Neural cell (in vitro differentiated cells): ENCODE measurements at regions not wholly inside any gene's neighbourhood (a gene's known extent, or its start where the extent isn't known, plus 50 kb on each side); places are given as distances from the start of the nearest gene placed in this dataset.
A peak's percentile ranks its signal among the peaks of the same experiment; 100 is the strongest.

Source experiments
- H2AFZ ChIP-seq: fragments of 200-600, 300-800 bp; sonication (generic), shearing (Covaris generic); 2 replicates; pipeline ENCODE4 v1.6.0; 2014; ENCODE audit warnings: low read depth, mild to moderate bottlenecking, antibody characterized with exemption, low read length, moderate library complexity
- H3F3A ChIP-seq: fragments of 200-600 bp; shearing (Covaris generic); 2 replicates; pipeline ENCODE4 v1.6.1; 2016; ENCODE audit warnings: mild to moderate bottlenecking, moderate library complexity, mixed read lengths, antibody characterized with exemption, low read length; ENCODE audit not compliant: insufficient read depth, poor library complexity, severe bottlenecking
- H3K27ac ChIP-seq: fragments of 200-600, 300-800 bp; sonication (generic), shearing (Covaris generic); 2 replicates; pipeline ENCODE4 v1.5.1; 2014; ENCODE audit warnings: mild to moderate bottlenecking, low read length, moderate library complexity
- H3K27me3 ChIP-seq: fragments of 300-800, 200-600 bp; sonication (generic), shearing (Covaris generic); 2 replicates; pipeline ENCODE4 v1.6.0; 2014; ENCODE audit warnings: mild to moderate bottlenecking, low read depth, low read length, moderate library complexity; ENCODE audit not compliant: insufficient read depth
- H3K36me3 ChIP-seq: fragments of 300-800, 200-600 bp; sonication (generic), shearing (Covaris generic); 2 replicates; pipeline ENCODE4 v1.5.1; 2014; ENCODE audit warnings: mild to moderate bottlenecking, antibody characterized with exemption, low read length, moderate library complexity; ENCODE audit not compliant: insufficient read depth
- H3K4me2 ChIP-seq: fragments of 300-800, 200-600 bp; sonication (generic), shearing (Covaris generic); 2 replicates; pipeline ENCODE4 v1.6.0; 2014; ENCODE audit warnings: mild to moderate bottlenecking, low read length
- H3K4me3 ChIP-seq: fragments of 300-800, 200-600 bp; sonication (generic), shearing (Covaris generic); 2 replicates; pipeline ENCODE4 v1.5.1; 2014; ENCODE audit warnings: mild to moderate bottlenecking, low read length, moderate library complexity
- H3K79me2 ChIP-seq: fragments of 200-600 bp; shearing (Covaris generic); replicated peaks from 2 replicates; pipeline ENCODE4 v1.6.0; 2014; ENCODE audit warnings: mild to moderate bottlenecking, low read length, moderate library complexity; ENCODE audit not compliant: insufficient read depth
- H3K9ac ChIP-seq: fragments of 300-800, 200-600 bp; sonication (generic), shearing (Covaris generic); 2 replicates; pipeline ENCODE4 v1.6.1; 2016; ENCODE audit warnings: mild to moderate bottlenecking, low read length, mixed read lengths
- H3K9me2 ChIP-seq: fragments of 200-600 bp; shearing (Covaris generic); 2 replicates; pipeline ENCODE4 v1.6.1; 2016; ENCODE audit warnings: mild to moderate bottlenecking, low read length, mixed read lengths; ENCODE audit not compliant: insufficient read depth
- H3K9me3 ChIP-seq: fragments of 200-600, 300-800 bp; sonication (generic), shearing (Covaris generic); 2 replicates; pipeline ENCODE4 v1.6.1; 2016; ENCODE audit warnings: mild to moderate bottlenecking, mixed run types, low read length, moderate library complexity, mixed read lengths
- H4K20me1 ChIP-seq: fragments of 200-600 bp; shearing (Covaris generic); 2 replicates; pipeline ENCODE4 v1.6.1; 2016; ENCODE audit warnings: mild to moderate bottlenecking, mixed run types; ENCODE audit not compliant: insufficient read depth
- EP300 ChIP-seq: fragments of 450-650 bp; conservative IDR thresholded peaks from 2 replicates; pipeline ENCODE4 v1.6.1; 2014; ENCODE audit warnings: antibody characterized with exemption, mild to moderate bottlenecking, moderate library complexity; ENCODE audit not compliant: poor library complexity, severe bottlenecking
- EZH2 ChIP-seq: fragments of 200-600, 300-800 bp; shearing (Covaris generic), sonication (generic); IDR thresholded peaks from 2 replicates; pipeline ENCODE4 v1.6.1; 2014; ENCODE audit warnings: antibody characterized with exemption, low read length, borderline replicate concordance, mild to moderate bottlenecking; ENCODE audit not compliant: insufficient read depth, poor library complexity, severe bottlenecking
- MXI1 ChIP-seq: fragments of 450-650 bp; conservative IDR thresholded peaks from 2 replicates; pipeline ENCODE4 v1.6.1; 2014; ENCODE audit warnings: antibody characterized with exemption, mild to moderate bottlenecking; ENCODE audit not compliant: poor library complexity, severe bottlenecking
- POLR2AphosphoS5 ChIP-seq: IDR thresholded peaks from 2 replicates; pipeline ENCODE4 v1.6.1; 2012
- RAD21 ChIP-seq: fragments of 450-650 bp; conservative IDR thresholded peaks from 2 replicates; pipeline ENCODE4 v1.6.1; 2014; ENCODE audit warnings: antibody characterized with exemption, mild to moderate bottlenecking, moderate library complexity
- SMC3 ChIP-seq: fragments of 450-650 bp; conservative IDR thresholded peaks from 2 replicates; pipeline ENCODE4 v1.6.1; 2014; ENCODE audit warnings: antibody characterized with exemption, mild to moderate bottlenecking, moderate library complexity; ENCODE audit not compliant: poor library complexity
- TAF1 ChIP-seq: IDR thresholded peaks from 2 replicates; pipeline ENCODE4 v1.6.1; 2012; ENCODE audit warnings: low read depth
- TF ChIP-seq, protein P1 (sequence below): IDR thresholded peaks from 2 replicates; pipeline ENCODE4 v1.6.1; 2012; ENCODE audit warnings: borderline replicate concordance
- TF ChIP-seq, protein P2 (sequence below): fragments of 450-650 bp; IDR thresholded peaks from 2 replicates; pipeline ENCODE4 v1.5.1; 2014; ENCODE audit warnings: antibody characterized with exemption, mild to moderate bottlenecking, moderate library complexity; ENCODE audit not compliant: poor library complexity, severe bottlenecking

DNA sequence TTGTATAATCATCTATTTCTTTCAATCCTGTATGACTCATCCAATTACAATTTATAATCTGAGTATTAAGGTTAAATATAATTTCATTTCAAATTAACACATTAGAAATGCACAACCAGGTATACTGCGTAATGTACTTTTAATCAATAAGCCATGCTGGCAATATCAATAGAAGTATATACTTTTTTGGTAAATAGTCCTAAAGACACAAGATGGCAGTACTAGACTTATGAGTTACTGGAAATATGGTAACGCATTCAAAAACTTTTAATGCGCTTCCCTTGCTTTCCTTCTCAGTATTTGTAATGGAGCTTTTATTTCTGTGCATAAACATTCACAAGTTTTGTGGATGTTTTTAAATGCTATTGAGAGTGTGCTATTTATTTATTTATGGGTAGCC is 1162.0 kb upstream of the TMPRSS15 start:
- TF ChIP-seq, protein P1, sequence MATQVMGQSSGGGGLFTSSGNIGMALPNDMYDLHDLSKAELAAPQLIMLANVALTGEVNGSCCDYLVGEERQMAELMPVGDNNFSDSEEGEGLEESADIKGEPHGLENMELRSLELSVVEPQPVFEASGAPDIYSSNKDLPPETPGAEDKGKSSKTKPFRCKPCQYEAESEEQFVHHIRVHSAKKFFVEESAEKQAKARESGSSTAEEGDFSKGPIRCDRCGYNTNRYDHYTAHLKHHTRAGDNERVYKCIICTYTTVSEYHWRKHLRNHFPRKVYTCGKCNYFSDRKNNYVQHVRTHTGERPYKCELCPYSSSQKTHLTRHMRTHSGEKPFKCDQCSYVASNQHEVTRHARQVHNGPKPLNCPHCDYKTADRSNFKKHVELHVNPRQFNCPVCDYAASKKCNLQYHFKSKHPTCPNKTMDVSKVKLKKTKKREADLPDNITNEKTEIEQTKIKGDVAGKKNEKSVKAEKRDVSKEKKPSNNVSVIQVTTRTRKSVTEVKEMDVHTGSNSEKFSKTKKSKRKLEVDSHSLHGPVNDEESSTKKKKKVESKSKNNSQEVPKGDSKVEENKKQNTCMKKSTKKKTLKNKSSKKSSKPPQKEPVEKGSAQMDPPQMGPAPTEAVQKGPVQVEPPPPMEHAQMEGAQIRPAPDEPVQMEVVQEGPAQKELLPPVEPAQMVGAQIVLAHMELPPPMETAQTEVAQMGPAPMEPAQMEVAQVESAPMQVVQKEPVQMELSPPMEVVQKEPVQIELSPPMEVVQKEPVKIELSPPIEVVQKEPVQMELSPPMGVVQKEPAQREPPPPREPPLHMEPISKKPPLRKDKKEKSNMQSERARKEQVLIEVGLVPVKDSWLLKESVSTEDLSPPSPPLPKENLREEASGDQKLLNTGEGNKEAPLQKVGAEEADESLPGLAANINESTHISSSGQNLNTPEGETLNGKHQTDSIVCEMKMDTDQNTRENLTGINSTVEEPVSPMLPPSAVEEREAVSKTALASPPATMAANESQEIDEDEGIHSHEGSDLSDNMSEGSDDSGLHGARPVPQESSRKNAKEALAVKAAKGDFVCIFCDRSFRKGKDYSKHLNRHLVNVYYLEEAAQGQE: no peak
- TF ChIP-seq MXI1 (no peak), EP300 (no peak), RAD21 (peak; percentile 43)
- TF ChIP-seq, protein P2, sequence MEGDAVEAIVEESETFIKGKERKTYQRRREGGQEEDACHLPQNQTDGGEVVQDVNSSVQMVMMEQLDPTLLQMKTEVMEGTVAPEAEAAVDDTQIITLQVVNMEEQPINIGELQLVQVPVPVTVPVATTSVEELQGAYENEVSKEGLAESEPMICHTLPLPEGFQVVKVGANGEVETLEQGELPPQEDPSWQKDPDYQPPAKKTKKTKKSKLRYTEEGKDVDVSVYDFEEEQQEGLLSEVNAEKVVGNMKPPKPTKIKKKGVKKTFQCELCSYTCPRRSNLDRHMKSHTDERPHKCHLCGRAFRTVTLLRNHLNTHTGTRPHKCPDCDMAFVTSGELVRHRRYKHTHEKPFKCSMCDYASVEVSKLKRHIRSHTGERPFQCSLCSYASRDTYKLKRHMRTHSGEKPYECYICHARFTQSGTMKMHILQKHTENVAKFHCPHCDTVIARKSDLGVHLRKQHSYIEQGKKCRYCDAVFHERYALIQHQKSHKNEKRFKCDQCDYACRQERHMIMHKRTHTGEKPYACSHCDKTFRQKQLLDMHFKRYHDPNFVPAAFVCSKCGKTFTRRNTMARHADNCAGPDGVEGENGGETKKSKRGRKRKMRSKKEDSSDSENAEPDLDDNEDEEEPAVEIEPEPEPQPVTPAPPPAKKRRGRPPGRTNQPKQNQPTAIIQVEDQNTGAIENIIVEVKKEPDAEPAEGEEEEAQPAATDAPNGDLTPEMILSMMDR: peak; percentile 29
- Histone ChIP-seq H3K27ac (no peak overlapping the region), H3K9me2 (no peaks in the 10 kb centered on the region), H3K9me3 (no peaks in the 10 kb centered on the region), H3K27me3 (no peaks in the 10 kb centered on the region), H4K20me1 (no peaks in the 10 kb centered on the region), H3F3A (no peaks in the 10 kb centered on the region), H2AFZ (no peak overlapping the region), H3K9ac (no peak overlapping the region), H3K79me2 (no peaks in the 10 kb centered on the region), H3K4me3 (no peak overlapping the region), H3K4me2 (no peak overlapping the region), H3K36me3 (no peaks in the 10 kb centered on the region)

DNA sequence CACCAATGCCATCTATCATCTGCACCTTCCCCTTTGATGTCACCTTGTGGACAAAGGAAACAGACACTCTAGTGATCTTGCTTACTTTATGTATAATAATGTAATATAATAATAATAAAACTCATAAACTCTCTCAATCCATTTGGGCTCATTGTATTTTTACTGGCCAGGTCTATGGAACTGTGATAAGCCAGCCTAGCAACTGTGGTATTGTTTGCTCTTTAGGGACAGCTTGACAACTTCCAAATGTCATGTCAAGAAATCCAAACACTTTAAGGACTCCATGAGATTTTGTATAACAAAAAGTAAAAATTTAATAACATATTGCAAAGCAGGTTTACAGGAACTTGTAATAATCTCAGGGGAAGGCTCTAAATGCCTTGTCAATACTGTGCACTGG is 1163.4 kb upstream of the TMPRSS15 start:
- Histone ChIP-seq H3K4me3 (no peak overlapping the region), H3F3A (no peaks in the 10 kb centered on the region), H3K9ac (no peak overlapping the region), H3K27me3 (no peaks in the 10 kb centered on the region), H2AFZ (no peak overlapping the region), H4K20me1 (no peaks in the 10 kb centered on the region), H3K27ac (no peak overlapping the region), H3K4me2 (no peak overlapping the region), H3K9me3 (no peaks in the 10 kb centered on the region), H3K9me2 (no peaks in the 10 kb centered on the region), H3K79me2 (no peaks in the 10 kb centered on the region), H3K36me3 (no peaks in the 10 kb centered on the region)
- TF ChIP-seq RAD21: no peak
- no peak for TF ChIP-seq EP300
- no peak for TF ChIP-seq TAF1
- TF ChIP-seq, protein P1: no peak
- TF ChIP-seq POLR2AphosphoS5: no peak
- TF ChIP-seq MXI1: no peak
- TF ChIP-seq SMC3: no peak
- no peak for TF ChIP-seq EZH2
- TF ChIP-seq, protein P2: no peak
